BJ (cell line): ENCODE measurements at regions not wholly inside any gene's neighbourhood (a gene's known extent, or its start where the extent isn't known, plus 50 kb on each side); places are given as distances from the start of the nearest gene placed in this dataset.

Experiments
- CTCF ChIA-PET: fragments of 350-600 bp; formaldehyde crosslinking; extraction: SDS; loops from one replicate; lab custom pipeline; 2021; ENCODE audit warnings: antibody characterized with exemption, inconsistent platforms; lab: Yijun Ruan, JAX
- POLR2A ChIA-PET: fragments of 300-600 bp; sonication (Branson Sonifier 250); formaldehyde crosslinking; extraction: SDS; loops from one replicate; lab custom pipeline; 2021; ENCODE audit warnings: antibody characterized with exemption; lab: Charles Lee
- DNase-seq: peaks from one replicate; pipeline ENCODE4 v3.0.0-alpha.2; 2011; ENCODE audit warnings: low read depth
- H3K27me3 ChIP-seq: 2 replicates; pipeline ENCODE4 v1.6.0; 2011; ENCODE audit warnings: low read length; ENCODE audit not compliant: control insufficient read depth, insufficient read depth
- H3K36me3 ChIP-seq: 2 replicates; pipeline ENCODE4 v1.5.1; 2011; ENCODE audit warnings: low read length; ENCODE audit not compliant: control insufficient read depth, insufficient read depth
- H3K4me3 ChIP-seq: 2 replicates; pipeline ENCODE4 v1.5.1; 2011; ENCODE audit warnings: low read depth, mild to moderate bottlenecking, control low read depth, low read length
- TF ChIP-seq, protein P1 (sequence below): IDR thresholded peaks from 2 replicates; pipeline ENCODE4 v1.5.1; 2011; ENCODE audit warnings: low read depth, mild to moderate bottlenecking, control low read depth, inconsistent platforms, low read length, moderate library complexity; ENCODE audit not compliant: insufficient read depth

- TF ChIP-seq, protein P1, sequence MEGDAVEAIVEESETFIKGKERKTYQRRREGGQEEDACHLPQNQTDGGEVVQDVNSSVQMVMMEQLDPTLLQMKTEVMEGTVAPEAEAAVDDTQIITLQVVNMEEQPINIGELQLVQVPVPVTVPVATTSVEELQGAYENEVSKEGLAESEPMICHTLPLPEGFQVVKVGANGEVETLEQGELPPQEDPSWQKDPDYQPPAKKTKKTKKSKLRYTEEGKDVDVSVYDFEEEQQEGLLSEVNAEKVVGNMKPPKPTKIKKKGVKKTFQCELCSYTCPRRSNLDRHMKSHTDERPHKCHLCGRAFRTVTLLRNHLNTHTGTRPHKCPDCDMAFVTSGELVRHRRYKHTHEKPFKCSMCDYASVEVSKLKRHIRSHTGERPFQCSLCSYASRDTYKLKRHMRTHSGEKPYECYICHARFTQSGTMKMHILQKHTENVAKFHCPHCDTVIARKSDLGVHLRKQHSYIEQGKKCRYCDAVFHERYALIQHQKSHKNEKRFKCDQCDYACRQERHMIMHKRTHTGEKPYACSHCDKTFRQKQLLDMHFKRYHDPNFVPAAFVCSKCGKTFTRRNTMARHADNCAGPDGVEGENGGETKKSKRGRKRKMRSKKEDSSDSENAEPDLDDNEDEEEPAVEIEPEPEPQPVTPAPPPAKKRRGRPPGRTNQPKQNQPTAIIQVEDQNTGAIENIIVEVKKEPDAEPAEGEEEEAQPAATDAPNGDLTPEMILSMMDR, result no peak
- CTCF ChIA-PET, result no interaction called here
- POLR2A ChIA-PET, result no interaction called here
- no peaks in the 10 kb centered on the region; the same call in 1 of the 2 replicates for H3K27me3 ChIP-seq
- no peak for DNase-seq
- no peaks in the 10 kb centered on the region for H3K36me3 ChIP-seq
- no peak overlapping the region for H3K4me3 ChIP-seq
These were observed 292.5 kb upstream of the FAM98A start for GRCh38 chr2:33891616-33892015.

GRCh38 chr2:33890686-33891085, 291.6 kb upstream of the FAM98A start:
- no peaks in the 10 kb centered on the region for H3K36me3 ChIP-seq
- TF ChIP-seq, protein P1, result no peak
- H3K4me3 ChIP-seq, result no peak overlapping the region
- H3K27me3 ChIP-seq, result no peaks in the 10 kb centered on the region; the same call in 1 of the 2 replicates
- no peak for DNase-seq
- CTCF ChIA-PET, result no interaction called here
- POLR2A ChIA-PET, result no interaction called here

DNA sequence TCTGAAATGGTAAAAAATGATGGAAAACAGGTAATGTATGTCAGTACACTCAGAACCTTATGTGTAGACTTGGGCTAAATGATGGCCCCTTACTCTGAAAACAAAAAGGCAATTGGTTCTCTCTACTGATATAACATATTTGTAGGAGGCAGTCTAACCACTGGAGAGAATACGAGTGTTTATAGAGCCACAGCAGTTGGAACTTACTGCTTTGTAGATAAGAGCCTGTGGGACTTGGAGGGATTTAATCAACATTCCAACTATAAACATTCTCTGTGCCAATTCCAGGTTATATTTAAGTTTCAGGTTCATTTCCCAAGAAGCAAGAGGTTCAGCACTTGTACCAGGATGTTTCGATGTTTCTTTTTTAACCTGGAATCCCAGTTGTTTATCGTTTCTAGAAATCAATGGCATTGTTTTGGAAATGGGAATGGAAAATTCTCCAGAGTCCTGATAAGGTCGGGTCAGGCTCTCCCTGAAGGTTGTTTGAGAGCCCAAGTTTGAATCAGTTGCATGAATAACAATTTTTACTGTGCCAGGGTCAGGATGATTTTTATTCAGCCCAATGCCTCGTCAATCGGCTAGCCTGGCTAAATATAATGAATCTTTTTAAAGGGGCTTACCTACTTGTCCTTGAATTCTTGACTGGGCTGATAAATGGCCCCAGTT, 278.4 kb upstream of the FAM98A start:
- TF ChIP-seq, protein P1, result no peak
- no peaks in the 10 kb centered on the region for H3K27me3 ChIP-seq
- H3K36me3 ChIP-seq, result no peaks in the 10 kb centered on the region
- H3K4me3 ChIP-seq, result no peak overlapping the region
- DNase-seq, result no peak
- ChIA-PET POLR2A (no interaction called here), CTCF (no interaction called here)

- Histone ChIP-seq H3K36me3 (no peaks in the 10 kb centered on the region), H3K27me3 (no peaks in the 10 kb centered on the region), H3K4me3 (no peak overlapping the region)
- CTCF ChIA-PET, result no interaction called here
- no peak for DNase-seq
- POLR2A ChIA-PET, result no interaction called here
- TF ChIP-seq, protein P1, result no peak
These were observed 274.0 kb upstream of the FAM98A start for GRCh38 chr2:33873076-33873605.

GRCh38 chr2:33859811-33860461, 260.8 kb upstream of the FAM98A start:
- DNase-seq, result no peak
- H3K27me3 ChIP-seq, result no peaks in the 10 kb centered on the region
- ChIA-PET CTCF (interaction anchor here (1.4 kb wide), 1 partner anchor 10 kb away, joined by 3 read pairs; no protein-coding TSS in a partner anchor), POLR2A (no interaction called here)
- H3K4me3 ChIP-seq, result no peak overlapping the region
- TF ChIP-seq, protein P1, result no peak
- H3K36me3 ChIP-seq, result no peaks in the 10 kb centered on the region
